ENCODE measurements at regions not wholly inside any gene's neighbourhood (a gene's known extent, or its start where the extent isn't known, plus 50 kb on each side); places are given as distances from the start of the nearest gene placed in this dataset.

DNA sequence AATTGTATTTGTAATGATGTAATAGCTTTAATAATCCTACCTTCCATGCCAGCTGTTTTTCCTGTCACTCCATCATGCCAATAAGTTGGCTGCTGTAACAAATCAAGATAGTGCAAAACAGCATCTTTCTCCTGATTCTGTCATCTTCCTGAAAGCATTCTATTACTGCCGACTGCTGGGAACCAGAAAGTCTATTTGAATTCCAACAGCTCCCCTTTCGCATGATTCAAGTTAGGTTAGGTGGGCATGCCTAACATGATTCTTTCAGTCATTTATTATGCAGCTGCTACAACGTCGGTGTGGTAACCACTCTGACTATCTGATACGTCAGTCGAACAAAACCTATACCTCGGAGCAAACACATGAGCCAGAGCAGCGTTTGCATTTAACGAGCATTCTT, 127.9 kb upstream of the DMD start (continued):
- TF ChIP-seq, protein P1, sequence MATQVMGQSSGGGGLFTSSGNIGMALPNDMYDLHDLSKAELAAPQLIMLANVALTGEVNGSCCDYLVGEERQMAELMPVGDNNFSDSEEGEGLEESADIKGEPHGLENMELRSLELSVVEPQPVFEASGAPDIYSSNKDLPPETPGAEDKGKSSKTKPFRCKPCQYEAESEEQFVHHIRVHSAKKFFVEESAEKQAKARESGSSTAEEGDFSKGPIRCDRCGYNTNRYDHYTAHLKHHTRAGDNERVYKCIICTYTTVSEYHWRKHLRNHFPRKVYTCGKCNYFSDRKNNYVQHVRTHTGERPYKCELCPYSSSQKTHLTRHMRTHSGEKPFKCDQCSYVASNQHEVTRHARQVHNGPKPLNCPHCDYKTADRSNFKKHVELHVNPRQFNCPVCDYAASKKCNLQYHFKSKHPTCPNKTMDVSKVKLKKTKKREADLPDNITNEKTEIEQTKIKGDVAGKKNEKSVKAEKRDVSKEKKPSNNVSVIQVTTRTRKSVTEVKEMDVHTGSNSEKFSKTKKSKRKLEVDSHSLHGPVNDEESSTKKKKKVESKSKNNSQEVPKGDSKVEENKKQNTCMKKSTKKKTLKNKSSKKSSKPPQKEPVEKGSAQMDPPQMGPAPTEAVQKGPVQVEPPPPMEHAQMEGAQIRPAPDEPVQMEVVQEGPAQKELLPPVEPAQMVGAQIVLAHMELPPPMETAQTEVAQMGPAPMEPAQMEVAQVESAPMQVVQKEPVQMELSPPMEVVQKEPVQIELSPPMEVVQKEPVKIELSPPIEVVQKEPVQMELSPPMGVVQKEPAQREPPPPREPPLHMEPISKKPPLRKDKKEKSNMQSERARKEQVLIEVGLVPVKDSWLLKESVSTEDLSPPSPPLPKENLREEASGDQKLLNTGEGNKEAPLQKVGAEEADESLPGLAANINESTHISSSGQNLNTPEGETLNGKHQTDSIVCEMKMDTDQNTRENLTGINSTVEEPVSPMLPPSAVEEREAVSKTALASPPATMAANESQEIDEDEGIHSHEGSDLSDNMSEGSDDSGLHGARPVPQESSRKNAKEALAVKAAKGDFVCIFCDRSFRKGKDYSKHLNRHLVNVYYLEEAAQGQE (IDR thresholded peaks at IDR 0.05) = no peak
- no peak for TF ChIP-seq GABPA (IDR thresholded peaks at IDR 0.05 in 1 of 2, conservative IDR thresholded peaks at IDR 0.05 in 1 of 2)

DNA sequence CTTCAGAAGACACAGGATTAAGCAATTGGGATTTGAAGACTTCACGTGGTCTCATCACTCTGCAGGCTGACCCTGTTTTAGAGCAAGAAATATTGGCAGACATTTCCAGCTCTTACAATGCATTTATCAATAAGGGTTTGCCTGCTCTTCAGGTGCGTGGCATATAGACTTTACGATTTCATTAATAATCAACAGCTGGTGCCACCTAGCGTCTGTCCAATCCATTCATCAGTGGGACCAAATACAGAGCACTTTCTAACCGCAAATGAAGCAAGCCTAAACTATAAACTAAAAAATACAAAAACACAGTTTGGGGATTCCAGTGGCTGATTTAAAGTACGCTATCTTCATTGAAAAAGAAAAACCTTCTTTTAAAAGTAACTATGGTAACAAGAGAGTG, 125.4 kb upstream of the DMD start:
- H3K9ac ChIP-seq (ENCODE audit: low read depth in 1 of 2, low read length in 2 of 2) = no peak overlapping the region
- H3K27ac ChIP-seq (ENCODE audit: low read depth in 1 of 2, low read length in 2 of 2) = no peak overlapping the region
- H3K36me3 ChIP-seq (ENCODE audit: control insufficient read depth in 4 of 4, insufficient read depth in 3 of 4, low read depth in 1 of 4, low read length in 3 of 4) = no peaks in the 10 kb centered on the region
- no peak for DNase-seq (ENCODE audit: low spot score)
- no peaks in the 10 kb centered on the region for H3K4me1 ChIP-seq (ENCODE audit: control insufficient read depth in 4 of 4, insufficient read depth in 4 of 4, low read length in 3 of 4)
- no peak overlapping the region for H3K4me3 ChIP-seq (ENCODE audit: low read depth in 1 of 3, low read length in 3 of 3)
- H3K9me3 ChIP-seq (ENCODE audit: control insufficient read depth in 4 of 4, low read length in 3 of 4) = no peaks in the 10 kb centered on the region
- WGBS = 23% methylated on average over 6 of the region's 6 CpGs
- H3K27me3 ChIP-seq (ENCODE audit: control insufficient read depth in 4 of 4, insufficient read depth in 4 of 4, low read length in 3 of 4) = no peaks in the 10 kb centered on the region
- peak; percentile 33 to 64 for TF ChIP-seq RAD21 (IDR thresholded peaks at IDR 0.05)
- no peak for TF ChIP-seq EGR1 (IDR thresholded peaks at IDR 0.05; ENCODE audit: low read depth in 2 of 2)
- TF ChIP-seq, protein P2, sequence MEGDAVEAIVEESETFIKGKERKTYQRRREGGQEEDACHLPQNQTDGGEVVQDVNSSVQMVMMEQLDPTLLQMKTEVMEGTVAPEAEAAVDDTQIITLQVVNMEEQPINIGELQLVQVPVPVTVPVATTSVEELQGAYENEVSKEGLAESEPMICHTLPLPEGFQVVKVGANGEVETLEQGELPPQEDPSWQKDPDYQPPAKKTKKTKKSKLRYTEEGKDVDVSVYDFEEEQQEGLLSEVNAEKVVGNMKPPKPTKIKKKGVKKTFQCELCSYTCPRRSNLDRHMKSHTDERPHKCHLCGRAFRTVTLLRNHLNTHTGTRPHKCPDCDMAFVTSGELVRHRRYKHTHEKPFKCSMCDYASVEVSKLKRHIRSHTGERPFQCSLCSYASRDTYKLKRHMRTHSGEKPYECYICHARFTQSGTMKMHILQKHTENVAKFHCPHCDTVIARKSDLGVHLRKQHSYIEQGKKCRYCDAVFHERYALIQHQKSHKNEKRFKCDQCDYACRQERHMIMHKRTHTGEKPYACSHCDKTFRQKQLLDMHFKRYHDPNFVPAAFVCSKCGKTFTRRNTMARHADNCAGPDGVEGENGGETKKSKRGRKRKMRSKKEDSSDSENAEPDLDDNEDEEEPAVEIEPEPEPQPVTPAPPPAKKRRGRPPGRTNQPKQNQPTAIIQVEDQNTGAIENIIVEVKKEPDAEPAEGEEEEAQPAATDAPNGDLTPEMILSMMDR (IDR thresholded peaks at IDR 0.05; ENCODE audit: low read depth, low read length, missing input control) = peak; percentile 21

DNA sequence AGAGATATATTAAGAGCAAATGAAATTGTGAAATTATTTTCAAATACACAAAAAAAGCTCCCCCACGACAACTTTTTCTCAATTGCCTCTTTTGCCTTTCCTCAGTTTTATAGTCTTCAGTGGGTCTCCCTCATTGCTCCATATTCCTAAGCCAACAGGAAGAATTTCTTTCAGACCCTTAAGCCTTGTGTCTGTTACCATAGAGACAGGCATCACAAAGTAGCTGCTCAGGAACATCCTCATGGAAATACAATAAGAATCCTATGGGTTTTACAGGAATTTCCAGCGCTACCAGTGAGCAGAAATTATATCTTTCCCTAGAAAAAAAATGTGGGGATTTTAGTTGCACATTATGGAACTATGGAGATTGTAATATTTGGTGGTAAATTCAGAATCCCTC, 121.9 kb upstream of the DMD start:
- no peak overlapping the region for H3K9ac ChIP-seq (ENCODE audit: low read depth in 1 of 2, low read length in 2 of 2)
- DNase-seq (ENCODE audit: low spot score) = no peak
- WGBS = 69% methylated on average over 2 of the region's 2 CpGs
- no peaks in the 10 kb centered on the region for H3K36me3 ChIP-seq (ENCODE audit: control insufficient read depth in 4 of 4, insufficient read depth in 3 of 4, low read depth in 1 of 4, low read length in 3 of 4)
- TF ChIP-seq JUND (IDR thresholded peaks at IDR 0.05) (no peak), SP1 (IDR thresholded peaks at IDR 0.05) (no peak), HNF4G (IDR thresholded peaks at IDR 0.05) (no peak)
- H3K9me3 ChIP-seq (ENCODE audit: control insufficient read depth in 4 of 4, low read length in 3 of 4) = no peaks in the 10 kb centered on the region
- H3K4me1 ChIP-seq (ENCODE audit: control insufficient read depth in 4 of 4, insufficient read depth in 4 of 4, low read length in 3 of 4) = no peaks in the 10 kb centered on the region
- H3K27ac ChIP-seq (ENCODE audit: low read depth in 1 of 2, low read length in 2 of 2) = no peak overlapping the region
- no peak overlapping the region for H3K4me3 ChIP-seq (ENCODE audit: low read depth in 1 of 3, low read length in 3 of 3)
- no peaks in the 10 kb centered on the region for H3K27me3 ChIP-seq (ENCODE audit: control insufficient read depth in 4 of 4, insufficient read depth in 4 of 4, low read length in 3 of 4)

DNA sequence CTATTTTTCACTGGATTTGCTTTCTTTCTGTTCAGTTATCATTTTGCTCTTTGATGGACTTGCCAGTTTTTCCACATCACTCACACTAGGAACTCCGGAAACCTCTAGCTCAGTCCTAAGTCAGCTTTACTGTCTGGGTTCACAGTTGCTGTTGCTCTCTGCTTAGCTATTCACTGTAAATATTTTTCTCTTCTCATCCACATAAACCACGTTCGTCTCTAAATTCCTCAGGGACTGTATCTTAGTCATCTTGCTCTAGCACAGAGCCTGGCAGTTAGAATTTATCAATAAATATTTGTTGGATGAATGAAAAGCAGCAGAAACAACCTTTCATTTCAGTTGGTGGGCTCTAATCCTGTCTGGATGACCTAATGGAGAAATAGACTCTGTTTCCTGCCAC, 119.4 kb upstream of the DMD start:
- H3K4me3 ChIP-seq (ENCODE audit: low read depth in 1 of 3, low read length in 3 of 3) = no peak overlapping the region
- H3K36me3 ChIP-seq (ENCODE audit: control insufficient read depth in 4 of 4, insufficient read depth in 3 of 4, low read depth in 1 of 4, low read length in 3 of 4) = no peaks in the 10 kb centered on the region
- TF ChIP-seq, protein P3, sequence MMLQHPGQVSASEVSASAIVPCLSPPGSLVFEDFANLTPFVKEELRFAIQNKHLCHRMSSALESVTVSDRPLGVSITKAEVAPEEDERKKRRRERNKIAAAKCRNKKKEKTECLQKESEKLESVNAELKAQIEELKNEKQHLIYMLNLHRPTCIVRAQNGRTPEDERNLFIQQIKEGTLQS (IDR thresholded peaks at IDR 0.05) = no peak
- TF ChIP-seq GABPA (IDR thresholded peaks at IDR 0.05 in 1 of 2, conservative IDR thresholded peaks at IDR 0.05 in 1 of 2) = no peak
- TF ChIP-seq SP1 (IDR thresholded peaks at IDR 0.05) = no peak
- no peaks in the 10 kb centered on the region for H3K9me3 ChIP-seq (ENCODE audit: control insufficient read depth in 4 of 4, low read length in 3 of 4)
- 70% methylated on average over 3 of the region's 3 CpGs for WGBS
- DNase-seq (ENCODE audit: low spot score) = no peak
- no peaks in the 10 kb centered on the region for H3K4me1 ChIP-seq (ENCODE audit: control insufficient read depth in 4 of 4, insufficient read depth in 4 of 4, low read length in 3 of 4)
- H3K9ac ChIP-seq (ENCODE audit: low read depth in 1 of 2, low read length in 2 of 2) = no peak overlapping the region
- H3K27me3 ChIP-seq (ENCODE audit: control insufficient read depth in 4 of 4, insufficient read depth in 4 of 4, low read length in 3 of 4) = peaks cover 0 to 4% (median 0%) of the 10 kb centered on the region in 4 donors
- no peak overlapping the region for H3K27ac ChIP-seq (ENCODE audit: low read depth in 1 of 2, low read length in 2 of 2)
